NB4 (cell line): ENCODE measurements at regions not wholly inside any gene's neighbourhood (a gene's known extent, or its start where the extent isn't known, plus 50 kb on each side); places are given as distances from the start of the nearest gene placed in this dataset.

Experiments used
- MYC ChIP-seq: IDR thresholded peaks from 2 replicates; pipeline ENCODE4 v1.6.1; 2011; ENCODE audit warnings: low read depth, low read length
- POLR2A ChIP-seq: IDR thresholded peaks from 2 replicates; pipeline ENCODE4 v1.6.1; 2011; ENCODE audit warnings: mild to moderate bottlenecking; ENCODE audit not compliant: insufficient read length; ENCODE audit errors: extremely low read depth
- TF ChIP-seq, protein P1 (sequence below): IDR thresholded peaks from 2 replicates; pipeline ENCODE4 v1.6.1; 2011; ENCODE audit warnings: low read depth, low read length
- TF ChIP-seq, protein P2 (sequence below): IDR thresholded peaks from one replicate; pipeline ENCODE4 v1.5.1; 2012; ENCODE audit warnings: low read depth, low read length

DNA sequence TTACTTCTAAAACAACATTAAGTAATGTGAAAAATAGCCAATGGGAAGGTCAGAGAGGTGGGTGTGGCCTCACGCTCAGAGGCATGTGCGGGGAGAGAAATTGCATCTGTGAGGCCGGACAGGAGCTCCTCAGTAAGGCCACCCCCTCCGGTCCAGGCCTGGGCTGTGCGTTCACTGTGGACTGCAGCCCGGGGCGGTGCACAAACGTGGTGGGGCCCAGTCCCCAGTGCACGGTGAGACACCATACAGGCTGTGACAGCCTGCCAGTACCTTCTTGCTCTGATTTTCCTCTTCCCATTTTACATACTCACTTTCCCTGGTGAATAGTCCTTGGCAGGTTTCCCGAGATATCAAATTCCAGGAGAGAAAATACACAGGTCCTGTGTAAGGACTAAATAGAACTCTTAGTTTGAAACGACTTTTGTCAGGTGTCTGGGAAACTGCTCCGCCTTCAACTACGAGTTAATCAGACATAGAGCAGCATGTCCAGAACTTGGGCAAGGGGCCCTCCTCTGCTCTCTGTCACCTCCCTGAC is 174.1 kb upstream of the MKI67 start:
- TF ChIP-seq POLR2A = no peak
- TF ChIP-seq, protein P1, sequence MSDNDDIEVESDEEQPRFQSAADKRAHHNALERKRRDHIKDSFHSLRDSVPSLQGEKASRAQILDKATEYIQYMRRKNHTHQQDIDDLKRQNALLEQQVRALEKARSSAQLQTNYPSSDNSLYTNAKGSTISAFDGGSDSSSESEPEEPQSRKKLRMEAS = no peak
- TF ChIP-seq, protein P2, sequence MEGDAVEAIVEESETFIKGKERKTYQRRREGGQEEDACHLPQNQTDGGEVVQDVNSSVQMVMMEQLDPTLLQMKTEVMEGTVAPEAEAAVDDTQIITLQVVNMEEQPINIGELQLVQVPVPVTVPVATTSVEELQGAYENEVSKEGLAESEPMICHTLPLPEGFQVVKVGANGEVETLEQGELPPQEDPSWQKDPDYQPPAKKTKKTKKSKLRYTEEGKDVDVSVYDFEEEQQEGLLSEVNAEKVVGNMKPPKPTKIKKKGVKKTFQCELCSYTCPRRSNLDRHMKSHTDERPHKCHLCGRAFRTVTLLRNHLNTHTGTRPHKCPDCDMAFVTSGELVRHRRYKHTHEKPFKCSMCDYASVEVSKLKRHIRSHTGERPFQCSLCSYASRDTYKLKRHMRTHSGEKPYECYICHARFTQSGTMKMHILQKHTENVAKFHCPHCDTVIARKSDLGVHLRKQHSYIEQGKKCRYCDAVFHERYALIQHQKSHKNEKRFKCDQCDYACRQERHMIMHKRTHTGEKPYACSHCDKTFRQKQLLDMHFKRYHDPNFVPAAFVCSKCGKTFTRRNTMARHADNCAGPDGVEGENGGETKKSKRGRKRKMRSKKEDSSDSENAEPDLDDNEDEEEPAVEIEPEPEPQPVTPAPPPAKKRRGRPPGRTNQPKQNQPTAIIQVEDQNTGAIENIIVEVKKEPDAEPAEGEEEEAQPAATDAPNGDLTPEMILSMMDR = no peak
- TF ChIP-seq MYC = no peak
